ENCODE measurements at regions not wholly inside any gene's neighbourhood (a gene's known extent, or its start where the extent isn't known, plus 50 kb on each side); places are given as distances from the start of the nearest gene placed in this dataset.

DNA sequence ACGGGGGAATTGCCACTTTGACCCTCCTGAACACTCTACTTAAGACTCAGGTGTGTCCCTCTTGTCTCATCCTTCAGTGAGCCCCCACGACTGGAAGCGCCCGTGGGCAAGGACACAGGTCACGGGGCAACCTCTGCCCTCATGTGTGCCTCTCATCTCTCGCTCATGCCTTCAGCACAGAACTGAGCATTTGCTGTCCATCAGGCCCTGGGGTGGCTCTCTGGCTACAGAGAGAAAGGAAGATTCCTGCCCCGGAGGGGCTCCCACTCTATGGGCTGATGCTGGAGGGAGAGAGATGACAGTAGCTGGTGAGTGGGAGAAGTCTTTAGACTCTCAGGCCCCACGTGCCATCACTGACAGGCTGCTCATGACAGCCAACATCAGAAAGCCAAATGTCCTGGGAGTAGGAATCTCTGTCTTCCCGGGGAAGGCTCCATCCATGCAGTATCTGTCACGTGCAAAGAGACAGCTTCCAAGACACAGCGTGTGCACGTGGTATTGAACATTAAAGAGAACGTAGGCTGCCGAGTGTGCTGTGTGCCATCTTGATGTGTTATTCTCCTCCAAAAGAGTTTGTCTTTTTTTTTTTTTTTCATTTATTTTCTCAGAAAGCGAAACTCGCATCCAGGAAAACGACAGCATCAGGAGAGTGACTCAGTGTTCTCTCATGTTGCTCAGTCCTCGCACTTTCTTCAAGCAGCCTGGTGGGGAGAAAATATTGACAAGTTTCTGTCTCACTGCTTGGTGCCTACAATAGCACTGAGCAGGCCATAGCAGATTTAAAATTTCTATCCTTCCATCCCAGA, 190.5 kb downstream of the GAS1 start:
- no peak for DNase-seq

DNA sequence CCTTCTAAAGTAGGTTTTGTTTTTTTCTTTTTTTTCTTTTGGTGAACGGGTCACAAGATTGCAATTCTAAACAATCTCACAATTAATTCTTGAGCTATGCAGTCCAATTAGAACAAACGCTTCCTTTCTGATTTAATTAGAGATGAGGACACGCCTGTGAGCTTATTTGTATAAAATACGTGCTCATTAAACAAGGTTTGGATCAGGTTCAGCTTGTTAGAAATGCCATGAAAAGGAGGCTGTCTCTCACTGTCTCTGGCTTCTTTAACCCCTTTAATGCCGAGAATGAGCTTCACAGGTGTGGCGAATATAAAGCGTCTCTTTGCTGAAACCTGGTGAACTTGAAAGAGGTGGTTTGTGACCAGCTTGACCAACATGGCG, 191.8 kb downstream of the GAS1 start:
- no peak for DNase-seq

DNA sequence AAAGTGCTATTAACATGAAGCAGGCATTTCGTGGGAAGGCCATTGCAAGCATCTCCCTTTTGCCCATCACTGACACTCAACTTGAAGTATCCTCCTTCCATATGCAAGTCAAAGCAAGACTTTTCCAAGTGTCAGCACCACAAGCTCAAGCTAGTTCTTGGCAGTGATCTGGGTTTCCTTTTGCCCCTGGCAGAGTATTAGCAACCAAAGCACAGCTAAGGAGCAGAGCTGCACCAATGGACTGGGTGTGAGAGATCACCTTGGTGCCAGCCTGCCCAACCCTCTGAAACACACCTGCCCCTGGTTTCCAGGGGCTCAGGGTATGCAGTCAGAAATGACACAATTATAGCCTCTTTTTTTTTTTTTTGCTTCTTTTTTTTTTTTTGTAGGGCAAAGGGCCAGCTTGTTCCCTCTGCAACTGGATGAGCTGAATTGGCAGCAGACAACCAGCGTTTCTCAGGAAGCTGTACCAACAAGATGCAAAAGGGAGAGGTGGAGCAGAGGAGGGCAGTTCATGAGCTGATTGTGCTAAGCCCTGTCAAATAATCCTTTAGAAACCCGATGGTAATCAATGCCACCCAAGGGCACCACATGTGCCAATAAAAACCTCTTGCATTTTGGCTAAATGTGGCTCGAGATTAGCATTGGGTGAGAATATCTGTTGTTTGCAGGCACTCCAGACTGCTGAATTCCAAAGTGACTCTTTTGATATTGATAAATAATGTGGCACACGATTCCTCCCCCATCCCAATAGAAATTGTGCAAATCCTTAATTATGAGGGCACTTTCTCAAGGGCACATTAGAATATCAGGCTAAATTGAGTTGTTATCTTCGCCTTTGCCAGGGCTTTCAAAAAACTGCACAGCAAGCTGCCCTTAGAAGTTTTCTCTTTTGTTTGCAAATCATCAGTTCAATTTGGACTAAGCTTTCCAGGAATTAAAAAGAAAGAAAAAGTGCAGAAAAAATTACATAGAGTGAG, 192.4 kb downstream of the GAS1 start:
- no peak for DNase-seq

DNA sequence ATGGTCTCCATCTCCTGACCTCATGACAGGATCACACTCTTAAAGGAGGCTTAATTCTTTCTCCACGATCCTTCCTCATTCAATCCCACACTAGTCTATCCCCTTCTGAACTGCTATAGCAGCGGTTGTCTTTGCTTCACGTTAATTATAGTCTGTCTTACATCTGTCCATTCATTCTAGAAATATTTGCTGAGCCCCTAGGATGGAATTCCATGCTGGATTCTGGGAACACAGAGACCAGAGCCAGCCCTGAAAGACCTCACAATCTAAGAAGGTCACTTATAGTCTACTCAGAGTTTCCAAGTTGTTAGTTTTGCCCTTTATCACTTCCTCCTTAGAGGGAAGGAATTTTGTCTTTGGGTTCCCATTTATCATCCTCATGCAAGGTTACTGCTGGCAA, 193.5 kb downstream of the GAS1 start:
- no peak for DNase-seq

DNA sequence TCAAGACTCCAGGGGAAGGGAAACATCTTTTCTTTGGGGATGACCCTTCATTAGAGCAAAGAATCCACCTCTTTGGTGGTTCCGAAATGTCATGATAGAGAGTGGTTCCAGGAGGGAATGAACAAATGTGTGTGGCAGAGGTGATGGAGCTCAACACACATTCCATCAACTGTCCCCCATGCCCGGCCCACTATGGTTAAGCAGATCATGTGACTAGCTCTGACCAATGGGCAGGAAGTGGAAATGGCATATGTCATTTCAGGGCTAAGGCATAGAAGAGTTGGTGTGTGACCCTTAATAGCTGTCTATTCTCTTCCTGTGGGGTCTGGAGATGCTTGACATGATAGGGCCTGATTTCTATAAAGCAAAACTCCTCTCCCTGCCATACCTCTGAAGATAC, 194.6 kb downstream of the GAS1 start:
- DNase-seq, result no peak

DNA sequence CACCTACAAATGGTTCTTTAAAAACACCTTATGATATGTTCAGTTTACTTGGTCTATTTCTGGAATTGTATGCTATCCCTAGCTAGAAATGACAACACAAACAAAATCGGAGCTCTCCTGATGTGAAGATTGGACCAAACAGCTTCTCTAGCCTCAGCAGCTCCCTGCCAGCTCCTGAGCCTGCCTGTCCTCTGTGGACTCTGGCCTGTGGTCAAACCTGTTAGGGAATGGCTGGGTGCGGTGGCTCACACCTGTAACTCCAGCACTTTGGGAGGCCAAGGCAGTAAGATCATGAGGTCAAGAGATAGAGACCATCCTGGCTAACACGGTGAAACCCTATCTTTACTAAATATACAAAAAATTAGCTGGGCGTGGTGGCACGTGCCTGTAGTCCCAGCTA, 195.3 kb downstream of the GAS1 start:
- DNase-seq, result no peak

DNA sequence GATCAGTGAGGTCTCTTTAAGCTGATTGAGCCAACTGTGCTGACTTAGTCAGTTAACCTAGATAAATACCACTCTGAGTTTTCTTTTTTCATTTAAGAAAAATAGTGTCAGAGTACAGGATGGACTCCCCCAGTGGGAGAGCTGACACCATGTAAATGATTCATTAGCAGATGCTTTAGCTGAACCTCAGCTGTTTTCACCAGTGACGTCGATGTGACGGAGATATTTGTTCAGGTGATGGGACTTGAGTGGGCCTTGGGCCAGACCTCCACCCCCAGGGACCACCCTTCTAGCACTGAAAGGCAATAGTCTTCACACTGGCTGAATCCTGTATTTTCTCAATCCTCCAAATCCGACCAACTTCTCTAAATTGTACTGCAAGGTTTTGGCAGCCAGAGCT, 196.1 kb downstream of the GAS1 start:
- no peak for DNase-seq

DNA sequence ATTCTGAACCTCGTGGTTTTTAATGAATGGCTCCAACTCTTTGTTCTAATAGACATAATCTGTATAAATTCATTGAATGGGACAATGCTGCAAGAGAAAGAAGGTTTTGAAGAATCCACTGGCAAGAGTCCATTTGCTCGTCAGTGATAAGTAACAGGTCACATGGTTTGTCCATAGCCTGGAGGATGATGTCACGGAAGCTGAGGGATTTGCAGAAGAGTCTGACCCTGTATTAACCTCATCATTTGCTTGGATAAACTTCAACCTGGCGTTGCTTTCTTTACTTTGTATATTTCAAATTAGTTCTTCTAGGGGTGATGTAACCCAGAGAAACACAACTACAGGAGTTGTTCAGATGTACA, 197.4 kb downstream of the GAS1 start:
- no peak for DNase-seq

DNA sequence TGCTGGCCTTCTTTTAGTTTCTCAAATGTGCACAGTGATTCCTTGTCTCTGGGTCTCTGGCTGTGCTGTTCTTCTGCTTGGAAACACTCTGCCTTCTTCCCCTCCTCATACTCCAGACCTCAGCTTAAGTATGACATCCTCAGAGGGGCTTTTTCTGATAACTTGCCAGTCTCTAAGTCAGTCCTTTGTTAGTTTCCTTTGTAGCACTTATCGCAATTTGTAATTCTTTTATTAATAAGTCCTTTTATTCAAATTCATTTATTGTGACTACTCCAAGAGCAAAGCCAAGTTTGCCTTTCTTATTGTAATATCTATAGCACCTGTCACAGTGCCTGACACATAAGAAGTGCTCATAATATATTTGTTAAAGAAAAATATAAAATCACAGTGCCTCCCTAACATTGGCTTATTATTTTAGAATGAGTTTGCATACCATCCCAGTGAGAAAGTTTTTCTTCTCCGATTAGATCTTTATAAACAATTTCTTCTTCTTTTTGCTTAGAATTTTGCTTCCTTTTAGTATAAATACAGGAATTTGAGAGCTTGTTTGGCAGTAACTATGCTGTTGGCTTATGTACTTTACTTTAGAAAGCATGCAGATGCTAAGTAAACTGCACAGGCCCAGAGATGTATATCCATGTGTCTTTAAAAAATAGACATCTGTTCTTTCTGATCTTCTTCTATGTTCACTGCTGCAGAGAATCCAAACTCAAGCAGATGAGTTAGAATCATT, 198.0 kb downstream of the GAS1 start:
- no peak for DNase-seq

DNA sequence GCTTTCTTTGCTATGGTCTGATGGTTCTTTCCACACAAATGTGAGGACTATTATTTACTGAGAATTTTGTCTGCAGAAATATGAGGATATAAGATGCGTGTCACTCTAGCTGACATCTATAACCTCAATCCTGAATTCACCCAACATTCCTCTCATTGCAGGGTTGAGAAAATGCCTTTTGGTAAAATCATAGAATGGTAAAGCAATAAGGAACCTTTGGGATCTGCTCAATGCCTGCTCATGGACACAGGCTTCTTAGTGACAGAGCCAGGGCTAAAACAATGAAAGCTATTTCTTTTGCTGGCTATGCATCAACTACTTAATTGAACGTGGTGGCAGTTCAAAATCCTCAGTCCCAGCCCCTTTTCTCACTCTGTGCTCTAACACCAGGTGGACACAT, 199.6 kb downstream of the GAS1 start:
- DNase-seq, result no peak

DNA sequence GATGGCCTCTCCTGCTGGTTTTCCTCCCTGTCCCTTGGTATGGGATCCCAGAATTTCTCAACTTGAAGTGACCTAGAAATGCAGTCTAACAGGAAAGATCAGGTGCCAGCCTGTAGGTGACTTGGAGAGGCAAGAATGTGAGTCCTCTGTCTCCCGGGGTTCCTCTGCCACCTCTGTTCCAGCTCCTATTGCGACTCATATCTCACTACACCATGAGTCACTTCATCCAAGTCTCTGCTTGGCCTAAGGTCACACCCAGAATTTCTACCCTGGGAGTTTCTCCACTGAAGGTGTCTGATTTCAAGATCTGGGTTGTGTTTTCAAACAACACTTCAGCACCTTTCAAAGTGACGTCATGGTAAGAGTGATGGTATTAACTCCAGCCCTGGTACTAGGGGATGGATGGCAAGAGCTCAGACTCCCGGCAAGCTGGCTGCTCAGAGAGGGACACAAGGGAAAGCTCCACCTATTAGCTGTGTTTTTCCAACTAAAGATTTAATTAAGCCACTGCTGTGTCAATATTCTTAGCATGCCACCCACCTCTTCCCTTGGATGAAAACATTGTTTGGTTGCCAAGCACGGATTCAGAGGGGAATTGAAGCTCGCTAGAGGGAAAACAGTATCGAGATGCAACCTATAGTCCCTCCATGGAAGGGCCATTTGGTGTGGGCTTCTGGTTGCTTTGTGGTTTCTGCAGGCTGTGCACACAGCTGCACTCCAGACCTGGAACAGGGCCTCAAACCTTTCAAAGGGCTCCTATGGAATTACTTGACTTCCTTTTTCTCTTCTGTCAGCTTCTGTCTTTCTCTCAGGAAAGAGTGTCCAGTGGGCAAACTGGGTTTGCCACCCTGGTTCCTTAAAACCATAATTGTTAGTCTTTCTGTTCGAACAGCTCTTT, 205.7 kb downstream of the GAS1 start:
- no peak for DNase-seq

DNA sequence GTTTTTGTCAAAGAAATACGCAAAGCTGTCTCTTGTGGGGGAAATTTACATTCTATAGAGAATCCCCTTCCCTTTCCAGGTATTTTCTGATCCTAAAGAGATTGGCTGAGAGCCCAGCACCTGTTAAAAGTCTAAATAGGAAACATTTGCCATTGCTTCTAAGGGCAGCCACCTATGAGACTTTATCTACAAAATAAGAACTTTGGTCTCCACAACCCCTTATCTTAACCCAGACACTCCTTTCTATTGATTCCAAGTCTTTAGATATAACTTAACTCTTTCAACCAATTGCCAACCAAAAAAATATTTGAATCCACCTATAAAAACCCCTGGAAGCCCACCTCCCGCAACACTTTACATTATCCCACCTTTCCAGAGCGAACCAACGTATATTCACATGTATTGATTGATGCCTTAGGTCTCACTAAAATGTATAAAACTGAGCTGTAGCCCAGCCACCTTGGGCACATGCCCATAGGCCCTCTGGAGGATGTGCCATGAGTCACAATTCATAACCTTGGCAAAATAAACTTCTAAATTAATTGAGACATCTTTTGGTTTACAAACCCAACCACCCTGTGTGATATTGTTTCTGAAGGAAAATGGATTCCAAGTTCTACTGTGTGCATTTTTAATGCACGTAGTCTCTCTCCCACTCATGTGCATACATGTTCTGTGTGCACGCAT, 211.4 kb downstream of the GAS1 start:
- DNase-seq, result no peak

DNA sequence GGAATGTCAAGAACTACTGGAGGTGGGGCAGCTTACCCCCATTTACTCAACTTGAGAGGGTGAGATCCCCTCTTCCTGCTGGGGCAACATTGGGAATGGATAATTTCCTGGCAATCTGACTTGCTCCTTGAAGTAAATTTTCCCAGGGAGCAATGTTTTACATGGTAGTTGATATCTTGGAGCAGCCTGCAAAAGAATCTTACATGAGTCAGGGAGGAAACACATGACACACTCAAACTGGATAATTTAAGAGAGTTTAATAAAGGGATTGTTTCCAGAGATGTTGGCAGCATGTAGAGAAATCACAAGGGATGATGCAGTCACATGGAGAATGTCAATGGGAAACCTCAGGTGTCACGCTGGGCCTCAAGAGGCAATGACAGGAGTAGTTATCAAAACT, 212.5 kb downstream of the GAS1 start:
- DNase-seq, result no peak

DNA sequence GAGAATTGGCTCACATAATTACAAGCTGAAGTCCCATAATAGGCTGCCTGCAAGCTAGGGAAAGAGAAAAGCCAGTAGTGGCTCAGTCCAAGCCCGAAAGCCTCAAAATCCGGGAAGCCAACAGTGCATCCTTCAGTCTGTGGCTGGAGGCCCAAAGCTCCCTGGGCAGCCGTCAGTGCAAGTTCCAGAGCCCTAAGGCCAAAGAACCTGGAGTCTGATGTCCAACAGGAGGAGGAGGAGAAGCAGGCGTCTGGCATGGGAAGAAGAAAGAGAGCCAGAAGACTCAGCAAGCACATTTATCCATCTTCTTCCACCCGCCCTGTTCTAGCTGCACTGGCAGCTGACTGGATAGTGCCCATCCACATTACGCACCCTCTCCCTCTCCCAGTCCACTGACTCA, 213.4 kb downstream of the GAS1 start:
- DNase-seq, result no peak

DNA sequence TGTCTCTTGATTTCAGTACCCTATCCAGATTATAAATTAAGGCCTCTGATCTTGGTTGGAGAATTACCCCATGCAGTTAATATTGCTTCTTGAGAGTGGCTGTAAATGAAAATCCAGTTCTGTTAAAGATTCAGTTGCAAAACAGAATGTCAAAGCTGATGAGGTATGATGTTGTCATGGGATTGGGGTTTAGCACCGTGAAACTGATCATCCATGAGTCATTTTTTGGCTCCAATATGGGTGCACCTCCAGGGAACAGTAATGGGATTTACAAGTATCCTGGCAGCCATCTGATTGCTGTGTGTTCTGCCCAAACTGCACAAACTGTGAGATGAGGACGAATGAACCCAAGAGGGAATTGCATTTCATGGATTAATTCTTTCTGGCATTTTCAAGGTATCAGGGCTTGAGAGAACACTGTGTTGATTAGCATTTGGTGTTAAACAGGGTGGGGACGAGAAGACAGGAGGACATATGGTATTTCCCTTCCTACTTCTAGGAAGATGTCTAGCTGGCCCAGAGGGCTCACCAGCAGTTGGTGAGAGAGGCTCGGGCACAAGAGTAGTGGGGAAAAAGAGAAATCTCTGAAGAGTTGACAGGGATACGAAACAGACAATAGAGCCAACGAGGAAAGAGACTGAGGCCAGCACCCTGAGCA, 214.7 kb downstream of the GAS1 start:
- DNase-seq, result no peak

DNA sequence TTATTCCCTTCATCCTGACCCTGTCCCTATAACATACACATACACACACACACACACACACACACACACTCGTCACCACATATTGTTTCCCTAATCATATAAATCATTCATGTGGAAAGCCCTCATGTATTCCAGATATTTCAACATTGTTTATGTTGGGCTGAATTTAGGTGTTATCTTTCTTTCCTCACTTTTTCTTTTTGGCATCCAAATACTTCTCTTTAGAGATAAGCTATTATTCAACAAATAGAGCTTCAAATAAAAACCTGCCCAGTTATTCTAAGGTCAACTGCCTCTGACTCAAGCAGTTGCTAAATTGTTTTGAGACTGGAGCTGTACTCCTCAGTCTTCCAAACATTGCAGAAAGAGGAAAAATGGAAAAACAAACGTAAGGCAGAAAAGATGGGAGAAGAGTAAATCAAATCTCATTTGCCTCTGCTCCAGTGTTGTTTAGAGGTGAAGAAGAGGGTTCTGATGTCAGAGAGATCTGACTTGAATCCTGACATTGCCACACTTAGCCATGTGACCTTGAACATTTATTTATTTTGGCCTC, 215.7 kb downstream of the GAS1 start:
- DNase-seq, result no peak

DNA sequence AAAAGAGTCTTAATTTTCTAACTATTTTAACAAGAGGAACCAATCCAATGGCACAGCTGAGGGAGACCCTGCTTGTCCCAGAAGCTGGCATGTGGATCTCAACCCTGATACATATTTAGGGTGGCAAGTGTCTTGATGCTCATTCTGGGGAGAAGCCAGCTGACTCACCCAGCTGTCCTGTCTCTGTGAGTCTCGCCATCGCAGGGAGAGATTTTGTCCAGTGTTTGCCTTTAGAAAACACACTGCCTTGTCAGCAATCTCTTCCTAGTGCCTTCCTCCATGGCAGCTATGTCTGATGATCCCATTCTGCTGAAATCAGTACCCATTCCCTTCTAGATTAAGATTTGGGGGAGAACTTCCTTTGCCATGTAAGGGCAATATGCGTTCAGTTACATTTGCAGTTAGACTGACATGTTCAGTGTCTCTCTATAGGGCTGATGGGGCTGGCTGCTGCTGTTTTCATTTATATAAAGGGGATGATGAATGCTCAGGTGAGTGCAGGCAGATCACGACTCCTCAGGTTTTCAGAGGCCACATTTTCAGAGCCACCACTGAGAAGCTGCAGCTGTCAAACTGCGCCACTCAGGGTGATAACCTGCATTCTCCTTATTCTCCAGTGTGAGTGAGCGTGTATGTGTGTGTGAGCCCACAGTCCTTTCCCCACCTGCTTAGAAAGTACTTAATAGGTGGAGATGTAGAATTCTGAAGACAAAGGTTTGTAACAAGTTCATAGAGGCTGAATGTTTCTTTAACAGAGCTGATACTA, 217.0 kb downstream of the GAS1 start:
- DNase-seq, result no peak

DNA sequence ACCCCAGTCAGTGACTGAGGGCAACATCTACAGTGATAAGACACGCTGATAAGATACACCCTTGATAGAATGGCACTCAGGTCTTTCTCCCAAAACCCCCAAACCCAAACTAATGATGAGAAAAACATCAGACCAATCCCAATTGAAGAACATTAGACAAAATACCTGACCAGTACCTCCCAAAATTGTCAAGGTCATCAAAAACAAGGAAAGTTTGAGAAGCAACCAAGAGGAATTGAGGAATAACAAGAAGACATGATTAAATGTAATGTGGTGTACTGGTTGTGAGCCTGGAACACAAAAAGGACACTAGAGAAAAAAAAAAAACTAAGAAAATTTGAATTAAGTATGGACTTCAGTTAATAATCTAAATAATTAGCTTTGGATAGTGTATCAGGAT, 222.8 kb downstream of the GAS1 start:
- DNase-seq, result no peak

DNA sequence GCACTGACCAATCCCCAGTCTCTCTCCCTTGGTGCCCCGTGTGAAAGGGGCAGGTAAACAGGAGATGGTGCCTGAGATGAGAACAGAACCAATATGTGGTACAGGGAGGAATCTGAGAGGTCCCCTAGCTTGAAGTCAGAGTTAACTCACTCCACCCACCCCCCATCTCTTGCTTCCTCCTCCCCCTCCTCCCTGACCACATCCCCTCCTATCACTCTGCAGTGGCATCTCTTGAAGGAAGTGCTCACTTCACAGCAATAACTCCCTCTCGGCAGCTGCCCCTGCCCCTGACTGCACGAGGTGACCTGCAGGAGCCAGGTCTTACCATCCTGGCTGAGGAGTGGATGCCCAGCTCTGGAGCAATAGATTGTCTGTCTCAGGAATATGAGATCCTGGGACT, 224.0 kb downstream of the GAS1 start:
- DNase-seq, result no peak

DNA sequence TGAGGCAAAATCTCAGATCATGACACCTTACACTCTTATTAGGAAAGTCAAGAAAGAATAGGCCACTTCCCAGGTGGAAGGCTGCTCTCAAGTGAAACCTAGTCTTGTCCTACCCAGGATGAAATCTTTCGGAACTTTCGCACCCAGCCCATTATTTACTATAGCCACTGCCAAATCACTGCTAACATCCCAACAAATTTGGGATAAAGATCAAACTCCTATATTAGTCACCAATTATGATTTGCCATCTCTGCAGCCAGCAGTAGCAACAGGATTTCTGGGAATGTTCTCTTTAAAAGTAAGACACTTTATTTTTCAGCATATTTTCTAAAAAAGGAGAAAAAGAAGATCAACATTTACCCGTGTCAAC, 224.6 kb downstream of the GAS1 start:
- DNase-seq, result no peak
